HG03097 (cell line): ENCODE measurements at regions not wholly inside any gene's neighbourhood (a gene's known extent, or its start where the extent isn't known, plus 50 kb on each side); places are given as distances from the start of the nearest gene placed in this dataset.

Experiments used
- ATAC-seq: cut with Tn5 transposase; IDR thresholded peaks from one replicate; pipeline ENCODE4 v1.9.1; 2021; ENCODE audit not compliant: unreplicated experiment, low FRiP score

DNA sequence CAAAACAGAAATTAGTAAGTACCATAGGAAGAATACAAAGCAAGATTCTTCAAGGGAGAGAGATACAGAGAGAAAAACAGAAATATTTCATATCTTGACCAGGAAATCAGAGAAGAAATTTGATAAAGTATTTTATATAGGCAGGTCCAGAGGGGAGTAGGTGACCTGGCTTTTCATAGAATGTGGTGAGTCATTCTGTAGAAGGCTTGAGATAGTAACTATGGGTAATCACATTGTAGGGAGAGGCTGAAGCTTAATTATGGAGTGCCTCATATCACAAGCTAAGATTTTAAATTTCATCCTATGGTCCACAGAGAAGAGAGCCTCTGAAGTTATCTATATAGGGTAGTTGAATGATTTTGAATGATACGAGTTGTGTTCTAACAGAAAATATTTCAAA, 195.0 kb upstream of the CYRIA start:
- no peak for ATAC-seq

DNA sequence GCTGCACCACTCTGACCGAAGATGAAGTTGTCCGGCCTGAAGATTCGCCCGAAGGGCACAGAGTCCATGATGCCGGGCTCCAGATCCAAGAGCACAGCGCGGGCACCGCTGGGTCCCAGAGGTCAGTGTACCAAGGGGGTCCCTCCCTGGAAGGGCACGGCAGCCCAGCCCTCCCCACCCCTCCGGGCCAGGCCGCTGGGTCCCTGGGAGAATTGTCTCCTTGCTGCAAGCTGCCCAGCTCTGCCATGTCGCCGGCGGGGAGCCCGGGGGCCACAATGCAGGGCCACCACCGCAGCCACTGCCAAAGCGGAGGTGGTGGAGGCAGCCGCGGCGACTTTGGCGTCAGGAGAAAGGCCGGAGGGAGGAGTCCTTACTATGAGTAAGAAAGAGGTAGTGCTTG, 189.5 kb upstream of the CYRIA start:
- ATAC-seq: no peak

DNA sequence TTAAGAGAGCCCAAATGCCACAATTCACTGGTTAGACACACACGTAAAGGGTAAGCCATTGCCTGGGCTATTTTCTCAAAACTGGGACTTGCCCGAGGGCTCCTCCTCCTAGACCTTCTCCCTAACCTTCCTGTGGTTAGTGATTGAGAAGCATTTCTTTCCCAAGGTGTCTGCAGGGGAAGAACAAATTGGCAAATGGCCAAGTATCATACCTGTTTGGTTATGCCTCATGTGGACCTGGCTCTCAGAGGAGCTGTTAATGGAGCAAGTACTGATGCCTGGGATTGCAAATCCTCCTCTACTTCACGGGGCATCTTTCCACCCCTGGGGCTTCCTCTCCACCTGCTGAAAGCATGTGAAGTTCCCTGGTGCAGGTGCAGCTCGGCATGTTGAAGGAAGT, 187.5 kb upstream of the CYRIA start:
- ATAC-seq: no peak

DNA sequence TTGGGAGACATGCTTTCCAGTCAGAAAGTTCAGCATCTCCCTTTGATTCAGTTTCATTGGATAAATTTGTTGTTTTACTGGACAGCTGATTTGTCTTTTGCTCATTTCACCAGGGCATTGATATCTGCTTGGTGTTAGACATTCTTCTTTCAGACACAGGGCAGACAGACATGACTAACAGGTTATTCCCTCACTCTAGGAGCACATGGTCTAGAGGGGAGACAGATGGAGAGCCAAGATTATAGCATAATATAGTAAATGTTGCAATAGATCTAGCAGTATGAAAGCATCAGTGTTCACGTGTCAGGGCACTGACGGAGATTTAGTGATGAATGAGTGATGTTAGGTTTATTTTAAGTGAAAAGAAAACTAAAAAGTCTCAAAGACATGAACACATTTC, 187.0 kb upstream of the CYRIA start:
- no peak for ATAC-seq

DNA sequence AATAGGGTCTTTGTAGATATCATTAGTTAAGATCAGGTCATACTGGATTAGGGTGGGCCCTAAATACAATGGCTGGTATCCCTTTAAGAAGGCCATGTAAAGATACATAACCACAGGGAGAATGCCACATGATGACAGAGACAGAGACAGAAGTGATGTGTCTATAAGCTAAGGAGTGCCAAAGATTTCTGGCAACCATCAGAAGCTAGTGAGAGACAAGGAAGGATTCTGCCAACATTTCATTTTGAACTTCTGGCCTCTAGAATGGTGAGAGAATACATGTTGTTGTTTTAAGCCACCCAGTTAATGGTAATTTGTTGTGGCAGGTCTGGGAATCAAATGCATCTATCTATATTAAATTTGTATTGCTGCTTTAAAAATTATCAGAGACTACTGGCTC, 185.5 kb upstream of the CYRIA start:
- ATAC-seq: no peak

DNA sequence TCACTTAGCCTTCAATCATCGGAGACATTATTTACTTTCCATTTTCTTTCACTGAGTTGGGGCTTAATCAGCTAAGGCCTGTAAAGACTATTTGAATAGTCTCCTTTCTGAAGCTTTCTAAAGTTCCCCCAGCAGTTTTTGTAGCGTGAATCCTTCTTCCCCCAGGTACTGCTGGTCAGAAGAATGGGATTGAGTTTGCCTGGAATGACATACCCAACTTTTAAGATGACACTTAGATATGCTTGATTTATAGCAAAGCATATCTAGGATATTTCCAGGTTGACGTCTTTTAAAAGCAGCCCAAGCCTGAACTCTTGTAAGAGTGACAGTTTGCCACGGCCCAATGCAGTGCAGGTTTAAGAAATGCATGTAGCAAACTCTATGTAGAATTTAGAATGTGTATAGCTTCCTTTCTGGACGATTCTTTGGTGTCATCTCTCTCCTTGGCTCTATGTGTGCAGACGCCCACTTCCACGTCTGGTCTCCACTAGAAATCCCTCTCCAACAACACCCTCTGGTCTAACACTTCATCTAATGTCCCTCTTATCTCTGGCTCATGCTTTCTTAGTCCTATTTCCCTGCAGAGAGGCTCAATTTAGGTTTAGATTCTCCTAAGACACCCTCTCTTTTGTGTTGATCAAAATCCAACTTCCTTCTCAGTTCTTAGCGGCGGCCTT, 175.0 kb upstream of the CYRIA start:
- ATAC-seq: no peak

DNA sequence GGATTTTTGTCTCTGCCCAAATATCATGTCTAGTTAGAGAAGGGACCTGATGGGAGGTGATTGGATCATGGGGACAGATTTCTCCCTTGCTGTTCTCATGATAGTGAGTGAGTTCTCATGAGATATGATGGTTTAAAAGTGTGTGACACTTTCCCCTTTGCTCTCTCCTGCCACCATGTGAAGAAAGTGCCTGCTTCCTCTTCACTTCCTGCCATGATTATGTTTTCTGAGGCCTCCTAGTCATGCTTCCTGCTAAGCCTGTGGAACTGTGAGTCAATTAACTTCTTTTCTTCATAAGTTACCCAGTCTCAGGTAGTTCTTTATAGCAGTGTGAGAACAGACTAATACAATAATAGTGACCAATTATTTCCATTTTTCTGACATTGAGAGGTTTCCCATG, 167.3 kb upstream of the CYRIA start:
- no peak for ATAC-seq

DNA sequence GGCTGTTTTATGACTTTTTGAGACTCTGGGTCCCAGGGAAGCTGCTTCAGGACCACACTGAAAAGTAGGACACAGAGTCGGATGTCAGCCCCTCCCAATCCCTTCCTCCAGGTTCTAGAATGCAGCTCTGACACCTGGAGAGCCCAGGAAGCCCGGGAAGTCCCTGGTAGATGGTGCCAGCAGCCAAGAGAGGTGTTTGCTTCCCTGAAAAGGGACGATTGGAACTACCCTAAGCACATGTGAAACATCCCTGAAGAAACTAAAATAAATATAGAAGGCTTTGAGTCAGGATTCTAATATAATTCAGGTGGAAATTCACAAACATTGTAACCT, 163.2 kb upstream of the CYRIA start:
- ATAC-seq: no peak

DNA sequence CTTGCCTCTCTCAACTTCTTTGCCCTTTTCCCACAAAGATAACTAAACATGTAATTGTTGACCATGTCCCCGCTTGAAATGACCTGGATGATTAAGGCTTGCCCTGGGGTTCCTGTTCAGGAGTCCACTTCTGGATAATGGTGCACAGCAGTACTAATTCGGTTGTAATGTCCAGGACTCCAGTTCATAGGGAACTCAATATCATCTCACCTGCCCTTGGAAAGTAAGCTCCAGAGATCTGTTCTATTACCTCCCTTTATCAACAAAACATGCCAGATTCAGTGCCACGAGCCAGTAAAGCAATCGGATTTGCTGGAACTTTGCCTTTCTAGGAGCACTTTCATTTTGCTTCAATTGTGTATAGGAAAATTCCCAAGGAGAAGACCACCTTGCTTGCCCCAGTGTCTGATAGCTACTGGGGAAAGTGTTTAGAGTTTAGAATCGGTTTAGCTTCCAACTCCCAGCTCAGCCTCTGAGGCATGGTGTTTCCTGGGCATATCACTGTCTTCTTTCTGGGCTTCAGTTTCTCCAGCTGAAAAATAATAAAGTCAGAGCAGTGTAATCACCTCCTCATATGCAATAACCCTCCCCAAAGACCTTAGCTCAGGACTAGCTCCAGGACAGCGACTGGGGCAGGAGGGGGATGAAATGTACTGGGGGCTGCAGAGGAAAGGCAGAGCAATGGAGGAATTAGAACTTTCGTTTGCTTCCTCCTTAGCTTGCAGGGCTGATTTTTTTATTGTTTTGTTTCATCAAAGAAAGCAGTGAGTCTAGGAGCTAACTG, 162.6 kb upstream of the CYRIA start:
- ATAC-seq: no peak

DNA sequence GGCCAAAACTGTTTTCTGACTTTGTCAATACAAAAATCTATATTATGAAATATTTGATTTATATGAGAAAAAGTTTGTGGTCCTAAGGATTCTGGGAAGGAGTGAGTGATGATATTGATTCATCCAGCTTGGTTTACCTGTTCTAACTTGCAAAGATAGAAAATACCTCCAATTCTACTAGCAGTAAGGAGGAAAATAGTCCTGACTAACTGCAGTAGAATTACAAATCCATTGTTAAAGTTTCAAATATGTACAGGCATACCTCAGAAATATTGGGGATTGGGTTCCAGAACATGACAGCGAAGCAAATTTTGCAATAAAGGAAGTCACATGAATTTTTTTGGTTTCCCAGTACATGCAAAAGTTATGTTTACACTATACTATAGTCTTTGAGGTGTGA, 158.8 kb upstream of the CYRIA start:
- no peak for ATAC-seq

DNA sequence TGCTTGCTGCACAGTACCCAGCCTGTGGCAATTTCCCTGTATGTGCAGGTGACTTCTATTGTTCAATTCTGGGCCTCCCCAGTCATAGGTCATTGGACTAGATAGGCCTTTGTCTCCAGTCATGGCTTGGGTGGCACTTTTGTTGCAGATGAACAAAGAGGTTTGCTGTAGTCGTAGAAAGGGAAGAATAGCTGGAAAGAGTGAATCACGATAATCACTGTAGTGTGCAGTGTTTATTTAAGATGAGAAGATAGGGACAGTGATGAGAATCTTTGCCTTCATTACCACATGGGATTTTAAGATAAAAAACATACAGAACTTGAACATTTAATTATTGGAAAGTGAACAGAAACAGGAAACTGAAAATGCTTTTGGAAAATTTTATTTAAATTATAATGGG, 156.1 kb upstream of the CYRIA start:
- no peak for ATAC-seq

DNA sequence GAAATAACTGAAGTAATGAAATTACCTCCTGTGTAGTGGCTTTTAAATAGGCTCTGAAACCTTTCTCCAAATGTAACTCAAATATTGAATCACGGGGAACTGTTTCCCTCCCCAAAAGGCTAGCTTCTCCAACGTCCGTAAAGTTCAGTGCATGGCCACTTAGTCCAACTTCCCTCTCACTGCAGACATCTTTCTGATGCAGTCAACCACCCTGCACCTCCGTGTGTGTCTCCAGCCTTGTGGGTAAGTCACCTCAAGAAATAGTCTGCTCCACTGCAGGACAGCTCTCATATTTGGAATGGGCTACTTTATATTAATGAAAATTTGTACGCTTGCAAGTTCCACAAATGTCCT, 152.5 kb upstream of the CYRIA start:
- ATAC-seq: no peak

DNA sequence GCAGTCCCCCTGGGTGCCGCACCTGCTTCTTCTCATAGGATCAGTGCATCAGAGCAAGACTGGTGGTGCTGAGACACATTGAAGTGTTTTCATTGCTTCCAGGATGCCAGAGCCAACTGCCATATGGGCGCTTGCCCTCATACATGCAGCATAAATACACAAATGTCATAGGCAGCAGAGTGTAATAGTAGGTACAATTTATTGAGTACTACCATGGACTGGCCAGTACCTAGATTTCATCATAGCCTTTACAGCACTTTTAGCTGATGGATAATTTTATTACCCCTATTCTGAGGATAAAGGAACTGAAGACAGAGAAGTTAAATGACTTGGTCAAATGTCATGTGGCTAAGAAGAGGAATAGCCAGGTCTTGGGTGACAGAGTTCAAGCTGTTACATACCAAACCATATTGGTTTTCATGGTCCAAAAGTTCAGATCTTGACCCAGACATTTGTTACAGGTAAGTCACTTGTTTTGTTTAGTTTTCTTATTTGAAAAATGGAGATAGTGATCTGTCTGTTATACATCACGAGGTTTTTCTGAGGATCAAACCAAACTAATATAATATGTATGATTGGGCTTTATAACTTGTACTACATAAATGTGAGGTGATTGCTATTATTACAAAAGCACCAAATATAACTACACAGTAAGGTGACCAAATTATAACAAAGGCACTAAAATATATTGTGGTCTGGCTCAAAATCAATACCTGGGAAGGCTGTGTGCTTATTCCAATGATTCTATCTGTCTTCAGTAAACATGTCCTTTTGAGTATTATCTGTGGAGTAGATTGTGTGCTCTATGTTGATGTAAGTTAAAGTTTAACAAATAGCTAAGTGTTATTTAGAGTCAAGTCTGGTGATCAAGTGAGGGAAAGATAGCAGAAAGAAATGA, 151.9 kb upstream of the CYRIA start:
- ATAC-seq: no peak

DNA sequence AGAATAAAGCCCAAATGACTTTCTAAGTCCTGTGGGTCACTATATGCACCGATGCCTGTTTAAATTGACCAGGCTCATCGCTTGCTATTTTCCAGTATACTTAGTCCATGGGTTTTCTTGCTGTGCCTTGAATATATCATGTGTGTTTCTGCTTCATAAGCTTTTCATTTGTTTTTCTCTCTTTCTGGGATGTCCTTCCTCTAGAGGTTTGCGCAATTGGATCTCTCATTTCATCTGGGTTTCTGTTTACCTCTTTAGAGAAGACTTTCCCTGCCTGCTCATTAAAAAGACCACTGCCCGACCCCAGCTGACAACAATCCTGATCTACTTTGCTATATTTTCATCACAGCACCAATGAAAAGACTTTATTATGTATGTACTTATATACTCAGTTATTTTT, 150.9 kb upstream of the CYRIA start:
- no peak for ATAC-seq

DNA sequence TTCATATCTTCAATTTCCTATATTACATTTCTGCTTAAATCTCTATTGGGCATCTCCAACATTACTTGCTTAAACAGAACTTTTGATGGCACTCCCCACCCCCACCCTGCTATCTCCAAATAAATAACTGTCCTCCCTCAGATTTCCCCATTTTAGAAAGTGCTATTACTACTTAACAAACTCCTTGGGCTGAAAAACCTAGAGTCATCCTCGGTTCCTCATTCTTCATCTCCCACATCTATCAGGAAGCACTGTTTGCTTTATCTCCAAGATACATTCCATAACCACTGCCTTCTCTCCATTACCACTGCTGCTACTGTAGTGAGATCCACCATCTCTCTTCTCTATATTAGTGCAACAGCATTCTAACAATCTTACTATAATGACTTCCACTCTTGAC, 150.4 kb upstream of the CYRIA start:
- no peak for ATAC-seq

DNA sequence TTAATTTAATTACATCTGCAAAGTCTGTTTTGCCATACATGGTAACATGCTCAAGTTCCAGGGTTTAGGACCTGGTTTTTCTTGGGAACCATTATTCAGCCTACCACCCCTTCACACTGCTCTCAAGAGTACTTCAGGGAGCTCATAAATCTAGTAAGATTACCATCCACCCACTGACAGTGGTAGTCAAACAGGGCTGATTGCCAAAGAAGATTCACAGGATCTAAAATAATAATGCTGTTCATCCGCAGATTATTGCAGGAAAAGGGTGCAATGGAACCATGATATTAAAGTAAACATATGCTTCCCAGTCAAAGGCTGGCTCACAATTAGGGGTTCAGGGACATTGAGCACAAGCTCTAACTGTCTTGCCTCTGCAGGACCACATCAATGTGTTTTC, 148.0 kb upstream of the CYRIA start:
- no peak for ATAC-seq

DNA sequence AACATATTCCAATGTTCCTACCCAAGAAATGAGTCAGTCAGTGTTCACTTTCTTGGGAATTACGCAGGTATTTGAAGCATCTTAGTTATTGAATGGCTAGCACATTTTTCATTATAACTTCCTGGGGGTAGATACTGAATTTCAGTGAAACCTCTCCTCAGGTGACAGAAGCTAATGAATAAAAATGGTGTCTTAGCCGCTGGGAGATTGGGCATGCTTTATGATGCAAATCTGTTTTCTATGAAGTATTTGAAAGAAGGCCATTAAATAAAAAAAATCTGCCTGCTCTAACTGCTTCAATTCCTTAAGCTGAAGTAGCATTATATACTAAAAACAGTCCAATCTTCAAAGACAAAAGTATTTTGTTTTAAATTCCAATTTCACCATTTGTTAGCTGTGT, 132.8 kb upstream of the CYRIA start:
- no peak for ATAC-seq

DNA sequence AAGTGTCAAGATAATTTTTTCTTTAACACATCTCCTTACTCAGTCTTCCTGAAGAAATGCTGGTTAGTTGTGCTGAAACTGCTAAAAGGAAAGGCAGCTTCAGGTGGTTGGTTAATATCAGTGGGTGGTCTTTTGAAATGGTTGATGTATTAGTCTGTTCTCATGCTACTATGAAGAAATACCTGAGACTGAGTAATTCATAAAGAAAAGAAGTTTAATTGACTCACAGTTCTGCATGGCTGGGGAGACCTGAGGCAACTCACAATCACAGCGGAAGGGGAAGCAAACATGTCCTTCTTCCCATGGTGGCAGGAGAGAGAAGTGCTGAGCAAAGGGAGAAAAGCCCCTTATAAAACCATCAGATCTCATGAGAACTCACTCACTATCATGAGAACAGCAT, 125.9 kb upstream of the CYRIA start:
- ATAC-seq: no peak

DNA sequence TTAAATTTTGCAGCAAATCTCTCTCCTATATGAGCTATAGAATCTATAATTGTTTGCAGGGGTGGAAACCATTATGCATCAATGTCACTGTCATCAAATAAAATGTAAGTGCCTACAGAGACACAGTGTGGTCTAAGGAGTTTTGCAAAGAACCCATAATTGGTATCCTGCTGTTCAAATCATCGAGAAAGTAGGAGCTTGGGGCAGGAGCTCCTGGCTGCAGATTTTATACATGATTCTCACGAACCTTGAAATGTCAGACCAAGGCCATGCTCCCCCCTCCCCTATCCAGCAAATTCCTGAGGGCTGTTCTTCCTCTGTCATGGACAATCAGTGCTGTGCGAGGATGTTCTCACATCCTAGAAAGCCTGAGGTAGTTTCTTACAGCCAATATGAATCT, 119.5 kb upstream of the CYRIA start:
- no peak for ATAC-seq

DNA sequence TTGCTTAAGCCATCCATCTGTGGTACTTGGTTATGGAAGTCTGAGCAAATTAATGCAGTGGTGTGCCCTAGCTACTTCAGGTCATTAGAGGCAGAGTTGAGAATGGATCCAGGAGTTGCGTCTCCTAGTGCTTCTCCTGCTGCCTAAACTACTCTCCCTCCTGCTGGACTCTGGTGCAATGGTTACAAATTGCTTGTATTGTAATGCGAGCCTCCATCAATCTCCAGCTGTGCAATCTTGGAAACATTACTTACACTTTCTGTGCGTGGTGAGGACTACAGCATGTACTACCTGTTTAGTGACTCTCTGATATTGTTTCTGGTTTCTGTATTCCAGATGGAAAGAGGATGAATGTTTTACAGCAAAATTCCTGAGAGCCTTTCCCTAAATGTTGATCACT, 119.0 kb upstream of the CYRIA start:
- ATAC-seq: no peak

DNA sequence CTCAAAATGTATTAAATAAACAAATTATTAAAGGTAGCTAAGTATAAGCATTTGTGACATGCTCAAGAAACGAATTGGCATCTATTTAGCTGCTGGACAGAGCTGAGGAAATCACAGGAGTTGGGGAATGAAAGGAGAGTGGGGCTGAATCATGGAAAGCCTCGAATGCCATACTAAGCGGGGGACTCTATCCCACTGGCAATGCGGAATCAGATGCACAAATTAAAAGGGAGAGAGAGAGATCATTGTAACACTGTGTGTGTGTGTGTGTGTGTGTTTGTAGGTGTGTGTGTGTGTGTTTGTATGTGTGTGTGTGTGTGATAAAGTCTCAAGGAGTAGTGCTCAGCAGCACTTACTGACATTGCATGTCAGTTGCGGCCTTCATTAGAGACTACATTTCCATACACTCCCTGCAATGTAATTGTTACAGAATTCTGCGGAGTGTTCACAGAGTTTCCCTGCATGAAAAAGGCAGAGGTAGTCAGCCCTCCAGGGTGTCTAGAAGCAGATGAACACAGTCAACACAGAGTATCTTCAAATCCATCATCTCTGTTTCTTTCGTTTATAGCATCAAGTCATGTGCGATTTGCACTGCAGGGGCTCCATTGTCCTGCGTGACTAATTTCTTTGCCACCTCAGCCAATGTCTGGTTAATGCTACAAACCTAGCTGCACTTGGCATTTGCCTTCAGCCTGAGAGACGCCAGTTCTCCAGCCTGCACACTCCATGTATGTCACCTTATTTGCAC, 111.7 kb upstream of the CYRIA start:
- no peak for ATAC-seq
